HTR-8/SVneo (cell line): ENCODE measurements at regions not wholly inside any gene's neighbourhood (a gene's known extent, or its start where the extent isn't known, plus 50 kb on each side); places are given as distances from the start of the nearest gene placed in this dataset.

Source experiments
- DNase-seq: peaks from one replicate; pipeline ENCODE4 v3.0.0; 2011; ENCODE audit warnings: low spot score, mixed read lengths; ENCODE audit not compliant: insufficient read length
- FAIRE-seq: peaks from 2 replicates; lab custom pipeline; 2011; peaks lifted over from hg19 to GRCh38; lab: Jason Lieb, UNC

- no peak for FAIRE-seq
These were observed 301.3 kb upstream of the MPDZ start for GRCh38 chr9:13580760-13581159.

GRCh38 chr9:13580131-13580530 is 300.6 kb upstream of the MPDZ start:
- no peak for FAIRE-seq

More at GRCh38 chr9:13580760-13581159, 301.3 kb upstream of the MPDZ start:
- no peak for DNase-seq

GRCh38 chr9:13576101-13576500 is 296.6 kb upstream of the MPDZ start:
- DNase-seq: no peak
- FAIRE-seq: no peak

More at GRCh38 chr9:13580131-13580530, 300.6 kb upstream of the MPDZ start:
- DNase-seq: no peak

DNA sequence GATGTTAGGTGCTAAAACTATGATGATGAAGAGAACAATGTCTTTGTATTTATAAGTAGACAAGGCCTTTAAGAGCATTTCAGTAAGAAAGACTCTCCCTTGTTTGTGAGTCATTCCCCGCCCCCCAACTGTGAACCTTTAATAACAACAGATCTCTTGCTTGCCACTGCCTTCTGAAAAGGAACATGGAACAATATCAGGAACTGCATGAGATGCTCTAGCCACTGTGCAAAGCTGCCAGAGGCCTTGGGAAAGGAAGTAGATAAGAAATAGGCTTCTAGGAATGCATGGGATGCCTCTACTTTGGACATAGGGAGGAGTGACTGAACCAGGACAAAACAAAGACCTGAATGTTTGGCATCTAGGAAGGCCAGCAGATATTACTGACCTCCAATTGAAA is 296.1 kb upstream of the MPDZ start:
- DNase-seq: no peak
- no peak for FAIRE-seq

- no peak for DNase-seq
- no peak for FAIRE-seq
These were observed 290.8 kb upstream of the MPDZ start for GRCh38 chr9:13570068-13570974.

- FAIRE-seq (no peak), DNase-seq (no peak)
These were observed 290.1 kb upstream of the MPDZ start for GRCh38 chr9:13569602-13570067.

DNA sequence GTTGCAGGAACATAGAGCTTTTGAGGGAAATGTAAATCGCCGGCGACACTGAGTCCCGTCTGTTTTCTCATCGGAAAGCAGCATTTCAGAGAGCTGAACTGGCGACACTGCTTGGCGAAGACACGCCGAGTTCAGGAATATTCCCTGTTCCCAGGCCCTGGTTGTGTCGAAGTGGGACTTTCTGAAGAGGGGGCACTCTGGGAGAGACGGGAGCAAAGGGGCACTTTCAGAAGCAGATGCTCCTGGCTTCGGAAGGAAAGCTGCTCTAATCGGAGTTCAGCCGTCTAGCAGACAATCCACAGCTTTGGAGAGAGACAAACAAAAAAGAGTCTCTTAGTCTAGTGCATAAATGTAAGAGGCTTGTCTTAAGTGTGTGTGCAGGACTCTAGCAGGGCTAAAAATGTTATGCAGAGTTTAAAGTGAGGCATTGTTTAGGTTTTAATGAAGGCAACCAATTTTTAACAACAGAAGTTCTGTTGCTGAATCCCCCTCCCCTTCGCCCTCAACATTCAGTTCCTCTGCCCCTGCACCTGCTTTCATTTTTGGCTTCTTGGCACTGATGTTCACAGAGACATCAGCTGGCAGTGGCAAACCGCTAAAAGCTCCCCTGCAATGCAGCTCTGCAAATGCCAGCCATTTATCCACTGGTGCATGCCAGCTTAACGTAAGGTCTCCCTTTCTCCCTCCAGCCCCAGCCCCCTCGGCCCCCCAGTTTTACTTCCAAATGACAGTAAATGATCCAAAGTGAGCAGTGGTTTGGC is 289.5 kb upstream of the MPDZ start:
- FAIRE-seq: no peak
- no peak for DNase-seq

- no peak for FAIRE-seq
- no peak for DNase-seq
These were observed 288.9 kb upstream of the MPDZ start for GRCh38 chr9:13568405-13568804.

DNA sequence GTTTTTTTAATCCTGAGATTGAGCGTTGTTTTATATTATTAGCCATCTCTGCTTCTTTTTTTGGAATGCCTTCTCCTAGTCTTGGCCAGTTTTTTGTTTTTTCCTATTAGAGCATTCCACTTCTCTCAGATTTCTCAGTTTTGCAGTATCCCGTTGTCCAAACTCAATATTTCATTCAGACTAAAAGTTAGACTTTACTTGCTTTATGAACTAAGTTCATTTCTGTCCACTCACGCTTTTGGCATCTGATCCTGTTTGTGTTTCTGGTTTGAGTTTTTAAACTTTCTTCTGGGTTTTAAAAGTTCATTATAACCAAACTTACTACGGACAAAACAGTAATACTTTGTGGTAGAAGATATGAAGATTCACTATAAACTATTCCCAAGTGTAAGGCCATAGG is 288.3 kb upstream of the MPDZ start:
- DNase-seq: no peak
- no peak for FAIRE-seq

GRCh38 chr9:13557746-13558145 is 278.3 kb upstream of the MPDZ start:
- FAIRE-seq: no peak

DNA sequence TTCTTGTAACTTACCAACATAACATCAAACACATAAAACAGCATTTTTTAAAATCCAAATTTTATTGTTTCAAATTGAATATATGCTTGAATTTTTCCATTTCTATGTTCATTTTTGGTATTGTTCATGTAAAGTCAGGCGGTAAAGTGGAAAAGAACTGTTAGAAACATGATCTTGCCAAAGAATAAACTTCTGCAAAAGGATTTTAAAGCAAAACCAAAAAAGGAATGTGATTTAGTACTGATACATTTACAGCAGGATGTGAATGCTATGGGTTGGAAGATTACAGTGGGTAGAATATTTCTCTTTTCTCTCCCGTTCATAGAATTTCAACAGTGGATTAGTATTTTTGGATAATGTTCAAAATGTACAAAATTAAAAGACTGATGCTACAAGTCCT is 277.2 kb upstream of the MPDZ start:
- no peak for FAIRE-seq
- DNase-seq: no peak

More at GRCh38 chr9:13557746-13558145, 278.3 kb upstream of the MPDZ start:
- DNase-seq: no peak

- FAIRE-seq (no peak), DNase-seq (no peak)
These were observed 276.6 kb upstream of the MPDZ start for GRCh38 chr9:13555989-13556500.

DNA sequence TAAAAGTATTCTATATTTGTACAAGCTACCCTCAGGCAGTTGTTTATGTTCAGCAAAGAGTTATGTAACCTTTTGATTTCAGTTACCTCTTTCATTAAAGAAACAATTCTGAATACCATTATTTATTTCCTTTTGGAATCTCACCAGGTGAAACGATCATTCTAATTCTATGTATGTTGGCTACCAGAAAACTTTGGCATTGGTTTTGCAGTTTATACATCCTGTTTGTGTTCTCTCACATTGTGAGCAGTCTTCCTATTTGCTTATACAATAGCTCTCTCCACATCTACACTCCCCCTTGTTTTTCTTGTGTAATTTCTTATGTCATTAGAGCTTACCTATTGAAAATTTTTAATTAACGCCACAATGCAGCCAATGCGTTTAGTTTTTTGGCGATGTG is 276.0 kb upstream of the MPDZ start:
- no peak for FAIRE-seq

DNA sequence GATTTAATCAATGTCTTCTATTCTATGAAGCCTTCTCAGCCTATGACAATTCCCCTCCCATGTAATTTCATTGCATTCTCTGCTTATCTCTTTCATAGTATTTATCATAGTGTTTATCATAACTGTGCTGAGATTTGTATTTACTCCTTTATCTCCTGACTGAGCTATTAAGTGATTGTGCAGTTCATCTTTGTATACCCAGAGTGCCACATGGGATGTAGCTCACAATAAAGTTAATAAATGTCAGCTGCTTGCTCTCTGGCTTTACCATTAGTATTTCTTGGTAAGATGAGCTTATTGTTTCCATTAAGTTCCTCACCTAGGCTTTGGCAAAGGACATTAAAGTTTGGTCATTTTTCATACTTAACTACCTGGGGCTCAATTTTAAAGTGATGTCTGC is 275.1 kb upstream of the MPDZ start:
- DNase-seq: no peak
- FAIRE-seq: no peak

More for the DNA sequence above, 276.0 kb upstream of the MPDZ start:
- no peak for DNase-seq

- FAIRE-seq (no peak), DNase-seq (no peak)
These were observed 273.2 kb upstream of the MPDZ start for GRCh38 chr9:13552606-13553215.

GRCh38 chr9:13550519-13550918 is 271.0 kb upstream of the MPDZ start:
- no peak for DNase-seq
- no peak for FAIRE-seq

- FAIRE-seq: no peak
These were observed 269.0 kb upstream of the MPDZ start for GRCh38 chr9:13548535-13548934.

DNA sequence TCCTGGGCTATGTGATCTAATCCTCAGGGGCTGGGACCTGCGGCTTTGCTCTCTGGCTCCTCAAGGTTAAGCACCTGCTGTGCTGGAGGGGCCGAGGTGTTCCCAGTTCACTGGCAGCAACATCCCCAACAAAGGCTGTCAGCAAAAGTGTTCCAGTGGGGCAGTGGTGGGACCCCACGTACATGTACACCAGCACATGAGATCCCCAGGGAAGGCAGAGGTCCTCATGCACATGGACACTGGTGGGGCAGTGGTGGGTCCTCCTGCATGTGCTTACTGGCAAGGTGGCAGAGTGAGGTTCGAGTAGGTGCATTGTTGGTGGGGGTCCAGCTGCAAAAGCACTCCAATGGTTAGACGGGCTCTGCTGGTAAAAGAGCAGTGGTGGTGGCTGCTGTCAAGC is 255.6 kb upstream of the MPDZ start:
- no peak for DNase-seq

More at GRCh38 chr9:13548535-13548934, 269.0 kb upstream of the MPDZ start:
- no peak for DNase-seq

GRCh38 chr9:13534006-13534405 is 254.5 kb upstream of the MPDZ start:
- no peak for DNase-seq
- no peak for FAIRE-seq

More for the DNA sequence above, 255.6 kb upstream of the MPDZ start:
- FAIRE-seq: no peak

DNA sequence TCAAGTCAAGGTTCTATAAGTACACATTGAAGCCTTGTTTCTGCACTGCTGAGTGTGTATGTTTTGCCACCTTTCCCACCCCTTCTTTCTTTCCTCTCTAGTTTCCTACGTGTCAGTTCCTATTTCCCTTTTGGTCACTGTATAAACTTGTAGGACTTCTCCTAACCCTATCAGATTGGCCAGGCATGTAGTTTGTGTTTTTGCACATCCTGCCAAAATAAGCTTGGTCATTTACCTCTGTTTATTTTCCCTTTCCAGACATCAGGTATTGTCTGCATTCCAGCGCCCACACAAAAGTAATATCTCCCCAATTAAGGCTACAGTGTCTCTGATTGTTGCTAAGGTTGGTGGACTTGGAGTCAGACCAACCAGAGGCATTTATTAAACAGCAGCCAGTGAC is 252.9 kb upstream of the MPDZ start:
- no peak for DNase-seq
- FAIRE-seq: no peak
